CD4-positive, alpha-beta memory T cell (primary cell): ENCODE measurements at regions not wholly inside any gene's neighbourhood (a gene's known extent, or its start where the extent isn't known, plus 50 kb on each side); places are given as distances from the start of the nearest gene placed in this dataset.
"Not testable (repeated sequence)": the region's sequence is repeated elsewhere in the genome, so short reads cannot be mapped to it uniquely, and the experiment has no call there.

Experiments used
- CTCF ChIA-PET: fragments of 350-600 bp; sonication (Branson Sonifier 250); formaldehyde crosslinking; loops from one replicate; lab custom pipeline; 2021; ENCODE audit warnings: inconsistent platforms; ENCODE audit not compliant: partially characterized antibody; lab: Charles Lee
- POLR2A ChIA-PET: fragments of 350-600 bp; sonication (Branson Sonifier 250); formaldehyde crosslinking; loops from one replicate; lab custom pipeline; 2021; ENCODE audit not compliant: partially characterized antibody; lab: Charles Lee
- DNase-seq, 5 donors: peaks; one replicate each; pipeline versions ENCODE4 v3.0.0 to v3.0.0-alpha.2; 2020 to 2022; ENCODE audit warnings: mixed read lengths in 1 of 5
- H3K27ac ChIP-seq: one replicate; pipeline ENCODE4 v1.7.0; 2013; ENCODE audit warnings: low read depth, low read length
- H3K27me3 ChIP-seq: 2 replicates; pipeline ENCODE4 v1.7.0; 2013; ENCODE audit warnings: mild to moderate bottlenecking, low read length, moderate library complexity; ENCODE audit not compliant: insufficient read depth
- H3K36me3 ChIP-seq: 2 replicates; pipeline ENCODE4 v1.7.0; 2013; ENCODE audit warnings: mild to moderate bottlenecking, low read length, moderate library complexity; ENCODE audit not compliant: insufficient read depth
- H3K4me1 ChIP-seq: 2 replicates; pipeline ENCODE4 v1.7.0; 2013; ENCODE audit warnings: mild to moderate bottlenecking, low read length, moderate library complexity; ENCODE audit not compliant: insufficient read depth
- H3K4me3 ChIP-seq, 2 donors: one replicate each; pipeline ENCODE4 v1.7.0; 2013; ENCODE audit warnings: low read length in 2 of 2, mild to moderate bottlenecking in 1 of 2
- H3K9me3 ChIP-seq, 2 donors: one replicate each; pipeline ENCODE4 v1.7.0; 2013; ENCODE audit warnings: low read length in 2 of 2, control low read depth in 1 of 2; ENCODE audit not compliant: control insufficient read depth in 1 of 2
- H3K27ac Mint-ChIP-seq, 7 donors: one replicate each; pipeline ENCODE4 v1.8.0; 2020 to 2021; ENCODE audit warnings: mixed read lengths in 7 of 7, mild to moderate bottlenecking in 6 of 7, inconsistent platforms in 3 of 7, moderate library complexity in 3 of 7
- H3K27me3 Mint-ChIP-seq, 2 donors: one replicate each; pipeline ENCODE4 v1.8.0; 2020 to 2021; ENCODE audit warnings: mixed read lengths in 2 of 2
- H3K36me3 Mint-ChIP-seq, 2 donors: one replicate each; pipeline ENCODE4 v1.8.0; 2020 to 2021; ENCODE audit warnings: mixed read lengths in 2 of 2, inconsistent platforms in 1 of 2, mild to moderate bottlenecking in 1 of 2
- H3K4me1 Mint-ChIP-seq, 4 donors: one replicate each; pipeline ENCODE4 v1.8.0; 2020 to 2021; ENCODE audit warnings: mixed read lengths in 4 of 4, mild to moderate bottlenecking in 1 of 4
- H3K4me3 Mint-ChIP-seq, 8 donors: one replicate each; pipeline ENCODE4 v1.8.0; 2020 to 2021; ENCODE audit warnings: mixed read lengths in 8 of 8, mild to moderate bottlenecking in 7 of 8, moderate library complexity in 6 of 8, inconsistent platforms in 3 of 8
- H3K9me3 Mint-ChIP-seq, 8 donors: one replicate each; pipeline ENCODE4 v1.8.0; 2020 to 2021; ENCODE audit warnings: mixed read lengths in 8 of 8, mild to moderate bottlenecking in 5 of 8, inconsistent platforms in 3 of 8, moderate library complexity in 1 of 8
- intact Hi-C: fragments of 100-400 bp; cut with micrococcal nuclease; formaldehyde crosslinking; loops from one replicate; pipeline ENCODE4 v1.15.1; 2023

- POLR2A ChIA-PET, H3K36me3 Mint-ChIP-seq, H3K27me3 Mint-ChIP-seq, H3K36me3 ChIP-seq, H3K4me3 ChIP-seq, H3K4me1 ChIP-seq, intact Hi-C loops, DNase-seq, H3K9me3 Mint-ChIP-seq, H3K4me3 Mint-ChIP-seq, CTCF ChIA-PET, H3K9me3 ChIP-seq, H3K27me3 ChIP-seq, H3K4me1 Mint-ChIP-seq, H3K27ac ChIP-seq, H3K27ac Mint-ChIP-seq: not testable (repeated sequence)
Observed at GRCh38 chrX:92558796-92559195, 779.6 kb downstream of the PCDH11X start.

- H3K36me3 Mint-ChIP-seq, H3K4me1 ChIP-seq, H3K9me3 Mint-ChIP-seq, H3K27ac ChIP-seq, H3K36me3 ChIP-seq, CTCF ChIA-PET, H3K27me3 ChIP-seq, intact Hi-C loops, H3K4me1 Mint-ChIP-seq, H3K4me3 ChIP-seq, H3K9me3 ChIP-seq, POLR2A ChIA-PET, H3K27ac Mint-ChIP-seq, H3K4me3 Mint-ChIP-seq, DNase-seq, H3K27me3 Mint-ChIP-seq: not testable (repeated sequence)
Observed at GRCh38 chrX:92560083-92560482, 780.9 kb downstream of the PCDH11X start.

GRCh38 chrX:92570217-92570616 is 791.0 kb downstream of the PCDH11X start:
- CTCF ChIA-PET, H3K4me1 ChIP-seq, intact Hi-C loops, H3K27ac Mint-ChIP-seq, H3K4me1 Mint-ChIP-seq, POLR2A ChIA-PET, H3K9me3 ChIP-seq, DNase-seq, H3K9me3 Mint-ChIP-seq, H3K27ac ChIP-seq, H3K27me3 Mint-ChIP-seq, H3K4me3 Mint-ChIP-seq, H3K36me3 Mint-ChIP-seq, H3K4me3 ChIP-seq, H3K36me3 ChIP-seq, H3K27me3 ChIP-seq: not testable (repeated sequence)

- H3K36me3 Mint-ChIP-seq, result not testable (repeated sequence)
Observed at GRCh38 chrX:92586643-92587042, 807.5 kb downstream of the PCDH11X start.

GRCh38 chrX:92589676-92590075 is 810.5 kb downstream of the PCDH11X start:
- POLR2A ChIA-PET, H3K36me3 Mint-ChIP-seq, CTCF ChIA-PET, H3K27ac Mint-ChIP-seq, DNase-seq, H3K4me3 ChIP-seq, H3K9me3 Mint-ChIP-seq, H3K4me3 Mint-ChIP-seq, H3K4me1 ChIP-seq, H3K4me1 Mint-ChIP-seq, H3K36me3 ChIP-seq, H3K9me3 ChIP-seq, H3K27ac ChIP-seq, H3K27me3 Mint-ChIP-seq, H3K27me3 ChIP-seq, intact Hi-C loops: not testable (repeated sequence)

More at GRCh38 chrX:92586643-92587042, 807.5 kb downstream of the PCDH11X start:
- H3K9me3 ChIP-seq, H3K36me3 ChIP-seq, H3K4me3 Mint-ChIP-seq, POLR2A ChIA-PET, H3K27me3 Mint-ChIP-seq, H3K4me3 ChIP-seq, H3K27ac ChIP-seq, H3K9me3 Mint-ChIP-seq, CTCF ChIA-PET, H3K27ac Mint-ChIP-seq, intact Hi-C loops, H3K27me3 ChIP-seq, H3K4me1 ChIP-seq, H3K4me1 Mint-ChIP-seq, DNase-seq: not testable (repeated sequence)

- intact Hi-C loops, H3K4me3 ChIP-seq, H3K36me3 Mint-ChIP-seq, POLR2A ChIA-PET, H3K27me3 Mint-ChIP-seq, H3K36me3 ChIP-seq, H3K4me3 Mint-ChIP-seq, H3K4me1 Mint-ChIP-seq, H3K9me3 ChIP-seq, H3K4me1 ChIP-seq, DNase-seq, H3K27ac Mint-ChIP-seq, H3K27ac ChIP-seq, H3K27me3 ChIP-seq, CTCF ChIA-PET, H3K9me3 Mint-ChIP-seq: not testable (repeated sequence)
Observed at GRCh38 chrX:92590726-92591298, 811.6 kb downstream of the PCDH11X start.

- H3K36me3 ChIP-seq, POLR2A ChIA-PET, CTCF ChIA-PET: not testable (repeated sequence)
Observed at GRCh38 chrX:92611517-92611916, 832.3 kb downstream of the PCDH11X start.

GRCh38 chrX:92626699-92627098 is 847.5 kb downstream of the PCDH11X start:
- H3K9me3 Mint-ChIP-seq, H3K27ac Mint-ChIP-seq, intact Hi-C loops, H3K27me3 Mint-ChIP-seq, H3K9me3 ChIP-seq, H3K4me3 ChIP-seq, DNase-seq, H3K27ac ChIP-seq, H3K27me3 ChIP-seq, CTCF ChIA-PET, H3K4me3 Mint-ChIP-seq, POLR2A ChIA-PET, H3K36me3 Mint-ChIP-seq, H3K36me3 ChIP-seq, H3K4me1 Mint-ChIP-seq, H3K4me1 ChIP-seq: not testable (repeated sequence)

More at GRCh38 chrX:92611517-92611916, 832.3 kb downstream of the PCDH11X start:
- H3K27me3 Mint-ChIP-seq, H3K4me1 Mint-ChIP-seq, H3K4me1 ChIP-seq, H3K27ac Mint-ChIP-seq, H3K9me3 ChIP-seq, H3K27ac ChIP-seq, intact Hi-C loops, H3K4me3 ChIP-seq, H3K4me3 Mint-ChIP-seq, DNase-seq, H3K9me3 Mint-ChIP-seq, H3K27me3 ChIP-seq, H3K36me3 Mint-ChIP-seq: not testable (repeated sequence)
